Breast epithelium (tissue), 3 donors: ENCODE measurements at regions not wholly inside any gene's neighbourhood (a gene's known extent, or its start where the extent isn't known, plus 50 kb on each side); places are given as distances from the start of the nearest gene placed in this dataset.

Experiments used
- CTCF ChIP-seq, 3 donors: fragments of 450-650 bp; IDR thresholded peaks; one replicate each; pipeline ENCODE4 v1.5.1; 2016 to 2017; ENCODE audit warnings: antibody characterized with exemption in 3 of 3, mild to moderate bottlenecking in 3 of 3, moderate library complexity in 3 of 3
- POLR2A ChIP-seq: fragments of 450-650 bp; IDR thresholded peaks from one replicate; pipeline ENCODE4 v1.6.1; 2016; ENCODE audit warnings: antibody characterized with exemption, mild to moderate bottlenecking, moderate library complexity

GRCh38 chr20:40282541-40282940 lies 406.5 kb downstream of the MAFB start:
- no peak for TF ChIP-seq POLR2A
- TF ChIP-seq CTCF (IDR thresholded peaks at IDR 0.05): no peak
